Neural progenitor cell (in vitro differentiated cells): ENCODE measurements at regions not wholly inside any gene's neighbourhood (a gene's known extent, or its start where the extent isn't known, plus 50 kb on each side); places are given as distances from the start of the nearest gene placed in this dataset.

ENCODE experiments used
- EZH2phosphoT487 ChIP-seq: fragments of 200-600 bp; sonication (generic); IDR thresholded peaks from 2 replicates; pipeline ENCODE4 v1.6.1; 2017; ENCODE audit warnings: antibody characterized with exemption
- TF ChIP-seq, protein P1 (sequence below): fragments of 200-600 bp; sonication (generic); IDR thresholded peaks from 2 replicates; pipeline ENCODE4 v1.5.1; 2017; ENCODE audit warnings: antibody characterized with exemption, mild to moderate bottlenecking

DNA sequence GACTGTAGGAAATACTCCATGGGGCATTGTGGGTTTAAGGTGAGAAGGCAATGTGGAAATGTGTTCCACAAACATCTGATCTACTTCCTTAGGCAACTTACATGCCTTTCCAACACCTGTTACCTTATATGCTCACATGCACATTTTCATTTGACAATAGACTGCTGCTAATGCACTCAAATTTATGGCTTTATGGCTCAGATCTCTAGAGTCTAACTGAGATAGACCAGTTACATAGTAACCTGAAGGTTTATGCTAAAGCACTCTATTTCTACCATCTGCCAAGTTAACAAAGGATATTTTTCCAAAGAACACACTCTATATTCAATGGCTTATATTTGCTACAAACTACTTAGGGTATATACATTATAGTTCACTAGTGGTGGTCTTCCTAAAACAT, 969.0 kb downstream of the TECRL start:
- TF ChIP-seq, protein P1, sequence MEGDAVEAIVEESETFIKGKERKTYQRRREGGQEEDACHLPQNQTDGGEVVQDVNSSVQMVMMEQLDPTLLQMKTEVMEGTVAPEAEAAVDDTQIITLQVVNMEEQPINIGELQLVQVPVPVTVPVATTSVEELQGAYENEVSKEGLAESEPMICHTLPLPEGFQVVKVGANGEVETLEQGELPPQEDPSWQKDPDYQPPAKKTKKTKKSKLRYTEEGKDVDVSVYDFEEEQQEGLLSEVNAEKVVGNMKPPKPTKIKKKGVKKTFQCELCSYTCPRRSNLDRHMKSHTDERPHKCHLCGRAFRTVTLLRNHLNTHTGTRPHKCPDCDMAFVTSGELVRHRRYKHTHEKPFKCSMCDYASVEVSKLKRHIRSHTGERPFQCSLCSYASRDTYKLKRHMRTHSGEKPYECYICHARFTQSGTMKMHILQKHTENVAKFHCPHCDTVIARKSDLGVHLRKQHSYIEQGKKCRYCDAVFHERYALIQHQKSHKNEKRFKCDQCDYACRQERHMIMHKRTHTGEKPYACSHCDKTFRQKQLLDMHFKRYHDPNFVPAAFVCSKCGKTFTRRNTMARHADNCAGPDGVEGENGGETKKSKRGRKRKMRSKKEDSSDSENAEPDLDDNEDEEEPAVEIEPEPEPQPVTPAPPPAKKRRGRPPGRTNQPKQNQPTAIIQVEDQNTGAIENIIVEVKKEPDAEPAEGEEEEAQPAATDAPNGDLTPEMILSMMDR: no peak
- TF ChIP-seq EZH2phosphoT487: no peak
